GM21367 (cell line): ENCODE measurements at regions not wholly inside any gene's neighbourhood (a gene's known extent, or its start where the extent isn't known, plus 50 kb on each side); places are given as distances from the start of the nearest gene placed in this dataset.
"Not testable (repeated sequence)": the region's sequence is repeated elsewhere in the genome, so short reads cannot be mapped to it uniquely, and the experiment has no call there.

ENCODE experiments used
- ATAC-seq: cut with Tn5 transposase; IDR thresholded peaks from one replicate; pipeline ENCODE4 v1.9.1; 2021; ENCODE audit not compliant: unreplicated experiment

DNA sequence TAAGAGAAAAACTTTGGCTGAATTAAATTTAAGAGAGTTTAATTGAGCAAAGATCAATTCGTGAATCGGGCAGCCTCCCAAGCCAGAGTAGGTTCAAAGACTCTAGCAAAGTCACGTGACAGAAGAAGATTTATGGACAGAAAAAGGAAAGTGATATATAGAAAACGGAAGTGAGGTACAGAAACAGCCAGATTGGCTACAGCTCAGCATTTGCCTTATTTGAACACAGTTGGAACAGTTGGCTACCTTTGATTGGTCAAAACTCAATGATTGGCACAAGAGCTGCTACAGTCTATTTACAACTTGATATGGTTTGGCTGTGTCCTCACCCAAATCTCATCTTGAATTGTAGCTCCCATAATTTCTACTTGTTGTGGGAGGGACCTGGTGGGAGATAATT, 102.6 kb downstream of the PLG start:
- no peak for ATAC-seq

DNA sequence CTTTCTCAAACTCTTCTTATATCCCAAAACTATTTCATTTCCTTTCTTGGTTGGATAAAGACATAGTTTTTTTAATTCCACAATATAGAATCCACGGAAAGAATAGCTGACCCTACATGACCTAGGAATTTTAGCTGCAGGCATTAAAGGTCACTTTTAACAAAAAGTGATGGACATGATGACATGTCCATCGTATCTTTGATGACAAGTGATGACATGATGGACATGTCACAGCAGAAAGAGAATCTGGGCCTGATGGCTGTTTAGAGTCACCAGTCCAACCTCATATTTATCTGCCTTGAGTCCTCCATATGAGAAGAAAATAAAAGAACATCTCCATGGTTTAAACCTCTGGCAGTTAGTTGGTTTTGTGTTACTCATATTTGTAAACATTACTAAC, 106.2 kb downstream of the PLG start:
- ATAC-seq = no peak

DNA sequence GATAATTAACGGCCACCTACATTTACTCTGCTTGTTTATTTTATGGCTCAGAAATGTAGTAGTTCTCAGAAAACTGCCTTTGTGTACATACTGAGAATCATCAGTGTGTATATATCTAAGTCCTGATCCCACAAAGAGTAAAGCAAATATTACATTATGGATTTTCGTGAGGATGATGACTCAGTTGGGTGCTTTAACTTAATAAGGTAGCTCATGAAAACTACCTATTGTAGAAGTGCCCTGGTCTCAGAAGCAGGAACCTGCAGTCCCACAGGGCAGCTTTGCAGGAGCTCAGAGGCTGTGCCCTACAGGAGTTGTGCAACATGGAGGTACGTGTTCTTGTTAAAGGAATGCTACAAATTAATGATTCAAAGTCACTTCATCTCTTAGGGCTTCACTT, 108.2 kb downstream of the PLG start:
- no peak for ATAC-seq

DNA sequence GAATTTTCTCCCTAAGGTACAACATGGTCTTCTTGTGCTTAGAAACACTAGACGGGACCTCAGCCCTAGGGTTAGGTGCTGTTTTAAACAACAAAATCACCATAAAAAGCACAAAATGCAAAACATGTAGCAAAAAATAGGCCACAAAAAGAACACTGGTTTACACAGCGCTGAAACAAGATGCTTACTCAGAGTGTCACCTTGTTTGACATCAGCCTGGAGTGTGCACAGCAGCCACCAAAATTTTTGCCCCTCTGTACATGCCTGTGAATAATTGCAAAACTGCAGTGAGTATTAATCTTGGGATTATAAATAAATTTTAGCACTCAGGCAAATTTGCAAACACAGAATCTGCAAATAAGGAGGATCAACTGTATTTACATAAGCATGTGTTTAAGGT, 110.1 kb downstream of the PLG start:
- ATAC-seq = no peak

DNA sequence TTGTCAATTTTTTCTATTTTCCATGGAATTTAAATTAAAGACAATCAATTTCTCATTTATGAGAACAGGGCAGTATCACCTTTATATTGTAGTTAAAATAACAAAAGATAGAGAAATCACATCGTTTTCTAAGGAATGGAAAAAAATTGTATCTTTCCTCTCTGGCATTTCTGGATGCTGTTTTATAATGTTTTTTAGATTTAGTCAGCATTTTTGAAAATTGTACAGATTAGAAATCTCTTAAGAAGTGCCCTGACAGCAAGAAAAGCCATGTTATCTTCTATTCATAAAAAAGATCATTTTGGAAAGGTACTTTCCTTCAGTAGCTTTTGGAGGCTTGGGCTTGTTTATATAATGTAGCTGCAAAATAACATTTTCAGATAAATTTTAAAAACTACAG, 116.9 kb downstream of the PLG start:
- no peak for ATAC-seq

DNA sequence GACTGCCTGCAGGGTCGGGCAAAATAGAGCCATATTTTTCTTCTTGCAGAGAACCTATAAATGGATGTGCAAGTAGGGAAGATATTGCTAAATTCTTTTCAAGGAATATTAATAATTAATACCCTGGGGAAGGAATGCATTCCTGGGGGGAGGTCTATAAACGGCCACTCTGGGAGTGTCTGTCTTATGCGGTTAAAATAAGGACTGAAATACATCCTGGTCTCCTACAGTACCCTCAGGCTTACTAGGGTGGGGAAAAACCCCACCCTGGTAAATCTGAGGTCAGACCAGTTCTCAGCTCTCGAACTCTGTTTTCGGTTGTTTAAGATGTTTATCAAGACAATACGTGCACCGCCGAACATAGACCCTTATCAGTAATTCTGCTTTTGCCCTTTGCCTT, 118.6 kb downstream of the PLG start:
- ATAC-seq = not testable (repeated sequence)

DNA sequence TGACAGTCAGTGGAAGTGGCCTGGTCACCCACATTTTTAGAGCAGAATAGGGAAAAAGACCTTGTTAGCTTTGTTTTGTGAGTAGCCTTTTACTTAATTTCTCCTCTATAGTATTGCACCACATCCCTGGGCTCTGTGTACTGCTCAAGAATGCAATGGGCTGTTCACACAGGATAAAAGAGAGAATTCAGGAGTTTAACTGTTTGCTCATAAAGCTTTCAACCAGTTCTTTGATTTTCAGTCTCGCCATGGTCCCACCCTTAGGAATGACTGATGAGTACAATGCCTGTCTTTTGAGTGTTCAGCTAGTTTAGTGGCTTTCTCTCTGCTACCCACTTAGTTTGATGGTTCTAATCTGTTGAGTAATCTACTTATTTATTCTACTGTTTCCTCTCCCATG, 129.7 kb downstream of the PLG start:
- no peak for ATAC-seq

DNA sequence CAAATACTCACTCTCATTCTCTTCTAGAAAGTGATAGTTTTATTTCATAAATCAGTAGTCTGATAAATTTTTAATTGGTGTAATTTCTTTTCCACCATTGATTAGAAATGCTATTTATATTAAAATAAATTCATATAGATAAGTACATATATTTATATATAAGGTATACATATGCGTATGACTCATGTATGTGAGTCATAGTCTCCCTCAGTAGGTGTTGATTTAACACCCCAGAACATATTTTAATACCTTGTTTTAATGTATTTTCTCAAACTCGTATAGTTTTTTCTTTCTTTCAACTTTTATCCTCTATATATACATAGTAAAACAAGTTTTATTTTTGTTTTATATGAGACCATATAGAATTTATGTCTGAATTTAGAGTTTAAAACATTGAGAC, 130.4 kb downstream of the PLG start:
- ATAC-seq = no peak

DNA sequence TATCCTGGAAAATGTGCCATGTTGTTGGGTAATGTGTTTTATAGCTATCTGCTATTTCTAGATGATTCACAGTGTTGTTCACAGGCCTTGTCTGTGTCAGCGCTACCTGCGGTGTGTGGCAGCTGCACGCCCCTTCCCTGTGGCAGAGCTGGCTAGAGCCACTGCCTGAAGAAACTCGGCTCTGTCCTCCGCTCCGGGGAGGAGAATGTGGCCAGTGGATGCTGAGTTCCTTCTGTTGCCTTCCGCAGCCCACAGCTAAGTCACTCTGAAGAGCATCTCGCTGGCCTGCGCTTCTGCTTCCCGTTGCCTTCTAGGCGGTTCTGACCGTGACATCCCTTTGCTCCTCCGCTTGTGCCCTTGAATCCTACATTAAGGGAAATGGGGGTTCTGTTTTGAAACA, 135.1 kb downstream of the PLG start:
- ATAC-seq = no peak

DNA sequence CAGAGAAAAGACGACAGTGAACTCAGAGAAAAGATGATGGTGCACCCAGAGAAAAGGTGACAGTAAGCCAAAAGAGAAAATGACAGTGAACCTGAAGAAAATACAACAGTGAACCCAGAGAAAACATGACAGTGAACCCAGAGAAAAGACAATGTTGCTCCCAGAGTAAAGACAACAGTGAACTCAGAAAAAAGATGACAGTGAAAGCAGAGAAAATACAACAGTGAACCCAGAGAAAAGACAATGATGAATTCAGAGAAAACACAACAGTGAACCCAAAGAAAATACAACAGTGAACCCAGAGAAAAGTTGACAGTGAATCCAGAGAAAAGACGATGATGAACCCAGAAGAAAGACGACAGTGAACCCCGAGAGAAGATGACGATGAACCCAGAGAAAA, 140.5 kb upstream of the MAP3K4 start:
- no peak for ATAC-seq

DNA sequence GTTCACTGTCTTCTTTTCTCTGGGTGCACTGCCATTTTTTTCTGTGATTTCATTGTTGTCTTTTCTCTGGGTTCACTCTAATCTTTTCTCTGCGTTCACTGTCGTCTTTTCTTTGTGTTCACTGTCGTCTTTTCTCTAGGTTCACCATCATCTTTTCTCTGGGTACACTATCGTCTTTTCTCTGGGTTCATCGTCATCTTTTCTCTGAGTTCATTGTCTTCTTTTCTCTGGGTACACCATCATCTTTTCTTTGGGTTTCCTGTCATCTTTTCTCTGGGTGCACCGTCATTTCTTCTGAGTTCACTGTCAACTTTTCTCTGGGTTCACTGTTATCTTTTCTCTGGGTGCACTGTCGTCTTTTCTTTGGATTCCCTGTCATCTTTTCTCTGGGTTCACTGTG, 137.6 kb upstream of the MAP3K4 start:
- ATAC-seq = no peak

DNA sequence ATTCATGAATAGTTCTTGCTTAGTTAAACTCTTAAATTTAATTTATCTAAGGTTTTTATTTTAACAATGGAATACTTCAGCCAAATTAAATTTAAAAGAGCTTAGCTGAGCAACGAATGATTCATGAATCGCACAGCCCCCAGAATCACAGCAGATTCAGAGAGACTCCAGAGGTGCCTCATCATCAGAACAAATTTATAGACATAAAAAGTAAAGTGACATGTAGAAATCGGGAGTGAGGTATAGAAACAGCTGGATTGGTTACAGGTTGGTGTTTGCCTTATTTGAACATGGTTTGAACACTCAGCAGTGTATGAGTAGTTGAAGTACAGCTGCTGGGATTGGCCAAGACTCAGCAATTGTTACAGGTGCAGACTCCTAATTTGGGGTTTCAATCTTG, 132.7 kb upstream of the MAP3K4 start:
- no peak for ATAC-seq

DNA sequence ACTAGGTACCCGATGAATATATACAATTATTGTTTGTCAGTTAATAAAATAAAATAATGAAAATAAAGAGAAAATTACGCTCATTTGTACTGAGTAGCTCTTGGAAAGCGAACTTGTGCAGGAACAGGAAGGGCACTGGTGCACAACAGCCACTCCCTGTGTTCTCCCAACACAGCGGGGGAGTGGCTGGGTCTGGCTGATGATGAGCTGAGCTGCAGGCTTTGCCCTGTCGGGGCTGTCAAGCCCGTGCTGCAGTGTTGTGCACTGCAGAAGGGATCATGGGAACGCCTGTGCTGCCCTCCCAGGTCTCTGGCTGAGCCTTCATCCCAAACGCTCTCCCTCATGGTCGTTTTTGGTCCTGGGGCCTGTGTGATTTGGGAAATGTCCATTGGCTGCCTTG, 131.7 kb upstream of the MAP3K4 start:
- ATAC-seq = no peak

DNA sequence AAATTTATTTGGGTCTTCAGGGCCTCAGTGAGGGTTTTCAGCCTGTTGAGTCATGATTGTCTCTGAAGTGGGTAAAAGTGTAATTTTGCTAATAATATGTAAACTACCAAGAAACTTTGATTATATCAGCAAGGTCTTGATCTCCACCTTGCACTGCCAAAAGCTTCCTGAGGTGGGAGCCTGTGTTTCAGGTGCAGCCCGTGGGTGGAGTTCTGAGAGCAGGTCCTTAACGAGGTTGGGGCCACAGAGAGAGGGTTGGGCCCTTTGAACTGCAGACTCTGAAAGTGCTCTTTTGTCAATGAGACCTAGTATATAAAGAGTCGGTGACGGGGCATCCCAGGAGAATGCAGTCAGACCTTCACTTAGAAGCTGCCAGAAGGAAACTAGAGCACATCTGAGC, 129.7 kb upstream of the MAP3K4 start:
- ATAC-seq = no peak

DNA sequence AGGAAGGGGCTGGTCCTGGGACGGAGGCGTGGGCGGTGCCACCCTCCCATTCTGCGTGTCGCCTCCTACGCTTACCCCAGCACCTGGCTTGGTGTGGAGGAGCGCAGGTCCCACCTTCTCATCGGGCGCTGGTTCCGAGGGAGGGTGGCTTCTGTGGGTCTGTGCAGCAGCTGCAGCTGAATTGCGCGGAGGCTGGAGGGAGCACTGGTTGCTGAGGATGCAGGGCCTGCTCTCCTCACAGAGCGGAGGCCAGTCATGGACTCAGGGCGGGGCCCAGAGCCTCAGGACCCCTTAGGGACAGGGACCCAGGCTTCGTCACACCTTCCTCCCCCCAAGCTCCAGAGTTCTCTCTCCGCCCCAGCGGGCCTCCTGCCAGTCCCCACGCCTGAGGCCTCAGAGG, 127.8 kb upstream of the MAP3K4 start:
- ATAC-seq = no peak

DNA sequence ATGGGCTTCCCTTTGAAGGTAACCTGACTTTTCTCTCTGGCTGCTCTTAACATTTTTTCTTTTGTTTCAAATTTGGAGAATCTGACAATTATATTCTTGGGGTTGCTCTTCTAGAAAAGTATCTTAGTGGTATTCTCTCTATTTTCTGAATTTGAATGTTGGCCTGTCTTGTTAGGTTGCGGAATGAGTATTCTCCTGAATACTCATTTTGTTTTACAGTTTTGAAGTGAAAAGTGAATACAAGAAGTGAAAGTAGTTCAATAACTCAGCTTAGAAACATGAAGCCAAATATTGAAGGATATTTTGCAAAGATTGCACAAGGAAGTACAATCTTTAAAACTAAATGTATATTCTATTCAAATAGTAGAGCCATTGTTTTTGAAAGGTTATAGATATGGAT, 120.2 kb upstream of the MAP3K4 start:
- no peak for ATAC-seq

DNA sequence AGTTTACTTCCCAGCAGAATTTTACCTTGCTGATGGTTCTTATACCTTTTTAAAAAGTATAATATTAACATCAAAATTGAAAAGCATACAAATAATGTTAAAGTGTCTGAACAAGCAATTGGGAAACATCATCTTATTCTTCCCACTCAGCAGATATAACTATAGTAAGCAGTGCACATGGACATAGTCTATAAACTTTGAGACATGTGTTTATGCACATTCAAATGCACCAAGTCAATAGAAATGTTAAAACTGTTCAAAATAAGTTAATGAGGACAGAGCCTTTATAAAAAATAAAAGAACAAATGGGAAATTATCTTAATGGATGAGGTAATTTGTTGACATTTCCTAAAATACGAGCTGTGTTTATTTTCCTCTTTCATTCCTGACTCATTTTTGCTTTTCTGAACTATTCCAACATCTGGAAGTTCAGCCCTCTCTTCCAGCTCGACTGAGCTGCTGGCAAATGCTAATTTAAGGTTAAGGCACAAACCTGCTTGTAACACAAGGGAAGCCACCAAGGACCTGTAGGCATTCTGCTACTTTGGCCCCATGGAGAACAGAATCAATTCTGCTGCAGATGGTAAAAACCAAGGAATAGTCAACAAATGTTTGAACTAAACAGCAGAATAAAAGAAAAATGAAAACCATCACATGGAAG, 110.3 kb upstream of the MAP3K4 start:
- no peak for ATAC-seq

DNA sequence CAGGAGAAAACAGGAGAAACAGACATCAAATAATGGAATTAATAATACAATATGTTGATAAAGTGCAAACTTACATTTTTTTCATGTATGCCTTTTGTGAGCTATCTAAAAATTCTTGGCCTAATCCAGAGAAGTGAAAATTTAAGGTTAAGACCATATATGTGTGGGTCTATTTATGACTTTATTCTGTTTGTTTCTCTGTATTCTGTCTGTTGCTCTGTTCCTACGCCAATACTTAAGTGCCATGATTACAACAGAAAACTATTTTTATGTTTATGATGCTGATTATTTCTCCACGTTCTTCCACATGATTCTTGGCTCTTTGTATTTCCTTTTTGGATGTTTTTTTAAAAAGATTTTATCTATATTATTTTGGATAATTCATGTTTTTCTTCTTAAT, 109.6 kb upstream of the MAP3K4 start:
- no peak for ATAC-seq

DNA sequence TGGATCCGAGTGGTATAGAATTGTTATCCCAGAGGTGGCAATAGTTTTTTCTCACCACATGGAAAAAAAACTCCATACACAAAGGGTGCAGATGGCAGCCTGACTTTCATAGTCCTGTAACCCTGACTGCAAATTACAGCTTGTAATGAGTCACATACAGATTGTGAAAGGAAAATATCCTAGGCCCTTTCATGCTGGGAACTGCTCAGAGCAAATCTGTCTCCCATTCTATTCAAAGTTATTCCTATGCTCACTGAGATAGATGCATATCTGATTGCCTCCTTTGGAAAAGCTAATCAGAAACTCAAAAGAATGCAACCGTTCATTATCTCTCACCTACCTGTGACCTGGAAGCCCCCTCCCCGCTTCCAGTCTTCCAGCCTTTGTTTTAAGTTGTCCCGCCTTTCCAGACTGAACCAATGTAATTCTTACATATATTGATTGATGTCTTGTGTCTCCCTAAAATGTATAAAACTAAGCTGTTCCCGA, 108.7 kb upstream of the MAP3K4 start:
- ATAC-seq = no peak

DNA sequence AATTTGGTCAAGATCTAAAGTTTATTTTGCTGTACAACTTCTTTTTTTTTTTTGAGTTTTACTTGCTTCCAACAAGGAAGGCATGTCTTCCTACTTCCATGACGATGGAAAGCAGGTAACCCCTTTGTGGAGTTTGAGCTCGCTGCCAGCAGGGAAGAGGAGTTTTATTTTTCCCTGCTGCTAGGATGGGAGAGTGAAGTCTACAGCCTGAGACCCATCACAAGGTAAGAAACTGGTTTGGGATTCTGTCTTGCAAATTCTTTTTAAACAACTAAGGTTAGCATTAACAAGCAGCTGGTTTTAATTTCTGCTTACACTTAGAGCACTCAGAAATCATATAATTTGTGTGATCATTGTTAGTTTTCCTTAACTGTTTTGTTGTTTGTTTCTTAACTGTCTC, 108.0 kb upstream of the MAP3K4 start:
- ATAC-seq = no peak

DNA sequence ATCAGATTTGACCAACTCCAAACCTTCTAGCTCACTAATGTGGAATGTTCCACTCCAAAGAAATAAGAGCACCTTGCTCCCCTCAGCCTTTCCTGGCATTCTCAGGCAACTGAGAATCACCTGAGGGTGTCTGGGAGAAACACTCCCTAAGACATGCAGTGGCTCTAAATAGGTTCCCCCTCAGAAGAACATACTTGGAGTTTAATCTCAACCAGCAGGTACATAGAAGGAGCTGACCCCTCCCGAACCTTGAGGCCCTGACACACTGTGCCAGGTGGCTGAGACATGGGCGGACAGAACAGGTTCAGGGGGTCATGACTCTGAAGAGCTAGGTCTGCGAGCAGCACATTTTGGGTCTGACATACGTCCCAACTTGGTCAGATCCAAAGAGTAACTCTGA, 107.6 kb upstream of the MAP3K4 start:
- ATAC-seq = no peak

DNA sequence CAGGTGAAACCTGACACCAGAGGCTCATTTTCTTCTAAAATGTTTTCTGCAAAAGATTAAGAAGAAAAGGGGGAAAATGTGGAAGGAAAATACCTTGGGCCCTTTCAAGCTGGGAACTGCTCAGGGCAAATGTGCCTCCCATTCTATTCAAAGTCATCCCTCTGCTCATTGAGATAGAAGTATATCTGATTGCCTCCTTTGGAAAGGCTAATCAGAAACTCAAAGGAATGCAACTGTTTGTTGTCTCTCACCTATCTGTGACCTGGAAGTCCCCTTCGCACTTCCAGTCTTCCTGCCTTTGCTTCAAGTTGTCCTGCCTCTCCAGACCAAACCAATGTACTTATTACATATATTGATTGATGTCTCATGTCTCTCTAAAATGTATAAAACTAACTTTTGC, 102.4 kb upstream of the MAP3K4 start:
- ATAC-seq = not testable (repeated sequence)

DNA sequence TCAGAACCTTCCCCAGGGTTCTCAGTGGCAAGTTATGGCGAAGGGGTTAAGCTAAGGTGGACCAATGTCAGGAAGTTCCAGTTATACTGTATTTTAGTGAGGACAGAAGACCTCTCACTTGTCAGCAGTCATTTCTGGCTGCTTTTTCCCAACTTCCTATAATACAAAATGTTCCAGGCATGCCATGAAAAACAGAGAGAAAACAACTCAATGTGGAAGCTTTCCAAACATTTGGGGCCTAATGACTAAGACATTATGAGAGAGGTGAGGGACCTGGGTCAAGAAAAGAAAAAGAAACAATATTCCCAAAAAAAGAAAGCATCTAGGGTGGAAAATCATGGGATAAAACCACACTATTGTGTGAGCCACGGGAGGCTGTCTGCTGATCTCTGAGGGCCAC, 99.9 kb upstream of the MAP3K4 start:
- ATAC-seq = no peak

DNA sequence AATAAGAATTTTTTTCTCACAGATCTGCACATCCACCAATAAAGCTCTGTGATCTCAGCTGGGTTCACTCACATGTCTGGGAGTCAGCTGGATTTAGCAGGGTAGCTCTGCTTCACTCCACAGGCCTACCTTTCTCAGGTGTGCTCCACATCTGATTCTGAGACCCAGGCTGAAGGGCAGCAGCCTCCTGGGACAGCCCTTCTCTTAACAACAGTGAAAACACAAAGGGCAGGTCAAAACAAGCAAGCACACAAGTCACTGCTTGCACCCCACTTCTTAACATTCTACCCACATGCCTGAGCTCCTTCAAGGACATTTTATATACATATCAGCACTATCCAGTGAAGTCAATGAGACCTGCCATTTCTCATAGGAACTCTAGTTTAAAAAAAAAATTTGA, 96.0 kb upstream of the MAP3K4 start:
- ATAC-seq = no peak
